Activated CD8-positive, alpha-beta T cell treated with anti-CD3 and anti-CD28 coated beads for 36 hours (primary cell): ENCODE measurements at regions not wholly inside any gene's neighbourhood (a gene's known extent, or its start where the extent isn't known, plus 50 kb on each side); places are given as distances from the start of the nearest gene placed in this dataset.
"Not testable (repeated sequence)": the region's sequence is repeated elsewhere in the genome, so short reads cannot be mapped to it uniquely, and the experiment has no call there.

ENCODE experiments used
- ATAC-seq: fragments of 200-7000 bp; cut with Tn5 transposase; one replicate; pipeline ENCODE4 v1.10.0; 2021; ENCODE audit warnings: mild to moderate bottlenecking, moderate library complexity
- CTCF ChIA-PET: fragments of 350-600 bp; sonication (Branson Sonifier 250); formaldehyde crosslinking; loops from one replicate; lab custom pipeline; 2021; ENCODE audit warnings: antibody characterized with exemption; lab: Charles Lee
- POLR2A ChIA-PET: fragments of 350-600 bp; sonication (Branson Sonifier 250); formaldehyde crosslinking; loops from one replicate; lab custom pipeline; 2021; ENCODE audit warnings: antibody characterized with exemption; lab: Charles Lee
- DNase-seq: peaks from one replicate; pipeline ENCODE4 v3.0.0-alpha.2; 2020
- H3K27ac Mint-ChIP-seq: one replicate; pipeline ENCODE4 v1.8.0; 2021; ENCODE audit warnings: mild to moderate bottlenecking, mixed read lengths
- H3K27me3 Mint-ChIP-seq: one replicate; pipeline ENCODE4 v1.8.0; 2021; ENCODE audit warnings: mixed read lengths
- H3K36me3 Mint-ChIP-seq: one replicate; pipeline ENCODE4 v1.8.0; 2021; ENCODE audit warnings: low read depth, mixed read lengths
- H3K4me1 Mint-ChIP-seq: one replicate; pipeline ENCODE4 v1.8.0; 2021; ENCODE audit warnings: low read depth, mixed read lengths
- H3K4me3 Mint-ChIP-seq: one replicate; pipeline ENCODE4 v1.8.0; 2021; ENCODE audit warnings: mild to moderate bottlenecking, moderate library complexity, mixed read lengths
- H3K9me3 Mint-ChIP-seq: one replicate; pipeline ENCODE4 v1.8.0; 2021; ENCODE audit warnings: mixed read lengths
- intact Hi-C: fragments of 100-400 bp; cut with micrococcal nuclease; formaldehyde crosslinking; loops from one replicate; pipeline ENCODE4 v1.10.0; 2022
- TF ChIP-seq, protein P1 (sequence below): fragments of 200-600 bp; IDR thresholded peaks from one replicate; pipeline ENCODE4 v1.8.0; 2022; ENCODE audit warnings: antibody characterized with exemption, mild to moderate bottlenecking

GRCh38 chr11:71369411-71369810, 78.8 kb downstream of the DHCR7 start:
- H3K9me3 Mint-ChIP-seq: no peaks in the 10 kb centered on the region
- no peaks in the 10 kb centered on the region for H3K4me1 Mint-ChIP-seq
- DNase-seq (no peak), ATAC-seq (no peak)
- H3K27me3 Mint-ChIP-seq: no peaks in the 10 kb centered on the region
- TF ChIP-seq, protein P1, sequence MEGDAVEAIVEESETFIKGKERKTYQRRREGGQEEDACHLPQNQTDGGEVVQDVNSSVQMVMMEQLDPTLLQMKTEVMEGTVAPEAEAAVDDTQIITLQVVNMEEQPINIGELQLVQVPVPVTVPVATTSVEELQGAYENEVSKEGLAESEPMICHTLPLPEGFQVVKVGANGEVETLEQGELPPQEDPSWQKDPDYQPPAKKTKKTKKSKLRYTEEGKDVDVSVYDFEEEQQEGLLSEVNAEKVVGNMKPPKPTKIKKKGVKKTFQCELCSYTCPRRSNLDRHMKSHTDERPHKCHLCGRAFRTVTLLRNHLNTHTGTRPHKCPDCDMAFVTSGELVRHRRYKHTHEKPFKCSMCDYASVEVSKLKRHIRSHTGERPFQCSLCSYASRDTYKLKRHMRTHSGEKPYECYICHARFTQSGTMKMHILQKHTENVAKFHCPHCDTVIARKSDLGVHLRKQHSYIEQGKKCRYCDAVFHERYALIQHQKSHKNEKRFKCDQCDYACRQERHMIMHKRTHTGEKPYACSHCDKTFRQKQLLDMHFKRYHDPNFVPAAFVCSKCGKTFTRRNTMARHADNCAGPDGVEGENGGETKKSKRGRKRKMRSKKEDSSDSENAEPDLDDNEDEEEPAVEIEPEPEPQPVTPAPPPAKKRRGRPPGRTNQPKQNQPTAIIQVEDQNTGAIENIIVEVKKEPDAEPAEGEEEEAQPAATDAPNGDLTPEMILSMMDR: no peak
- intact Hi-C loops: no loop called here
- H3K27ac Mint-ChIP-seq: no peak overlapping the region
- CTCF ChIA-PET: no interaction called here
- H3K4me3 Mint-ChIP-seq: no peak overlapping the region
- H3K36me3 Mint-ChIP-seq: no peaks in the 10 kb centered on the region
- POLR2A ChIA-PET: no interaction called here

DNA sequence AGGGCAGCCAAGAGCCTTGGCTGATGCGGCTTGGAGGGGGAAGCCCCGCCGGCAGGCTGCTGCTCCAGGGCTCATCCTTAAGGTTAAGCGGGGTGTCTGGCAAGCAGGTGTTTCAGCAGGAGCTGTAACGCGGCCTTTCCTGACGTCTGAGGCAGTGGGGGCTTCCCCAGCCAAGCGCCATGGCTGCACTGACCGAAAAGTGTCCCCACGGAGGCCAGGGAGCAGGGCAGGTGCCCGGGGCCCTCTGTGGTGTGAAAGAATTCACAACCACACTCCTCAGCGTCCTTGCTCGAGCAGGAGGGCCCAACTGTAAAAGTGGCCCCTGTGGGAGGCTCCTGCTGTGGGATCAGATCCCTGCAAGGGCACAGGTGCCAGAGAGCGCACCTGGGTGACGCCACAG, 79.2 kb downstream of the DHCR7 start:
- H3K4me3 Mint-ChIP-seq: no peak overlapping the region
- no peaks in the 10 kb centered on the region for H3K36me3 Mint-ChIP-seq
- H3K27ac Mint-ChIP-seq: no peak overlapping the region
- H3K27me3 Mint-ChIP-seq: no peaks in the 10 kb centered on the region
- DNase-seq (no peak), ATAC-seq (no peak)
- H3K4me1 Mint-ChIP-seq: no peaks in the 10 kb centered on the region
- intact Hi-C loops: no loop called here
- CTCF ChIA-PET: no interaction called here
- H3K9me3 Mint-ChIP-seq: no peaks in the 10 kb centered on the region
- TF ChIP-seq, protein P1: no peak
- POLR2A ChIA-PET: no interaction called here

- ChIA-PET CTCF (no interaction called here), POLR2A (no interaction called here)
- Mint-ChIP-seq H3K4me3 (no peak overlapping the region), H3K4me1 (no peaks in the 10 kb centered on the region), H3K9me3 (no peaks in the 10 kb centered on the region), H3K27me3 (no peaks in the 10 kb centered on the region), H3K27ac (no peak overlapping the region), H3K36me3 (no peaks in the 10 kb centered on the region)
- DNase-seq: no peak
- intact Hi-C loops: no loop called here
- TF ChIP-seq, protein P1: no peak
- ATAC-seq: no peak
These were observed 80.4 kb downstream of the DHCR7 start for GRCh38 chr11:71367756-71368155.

DNA sequence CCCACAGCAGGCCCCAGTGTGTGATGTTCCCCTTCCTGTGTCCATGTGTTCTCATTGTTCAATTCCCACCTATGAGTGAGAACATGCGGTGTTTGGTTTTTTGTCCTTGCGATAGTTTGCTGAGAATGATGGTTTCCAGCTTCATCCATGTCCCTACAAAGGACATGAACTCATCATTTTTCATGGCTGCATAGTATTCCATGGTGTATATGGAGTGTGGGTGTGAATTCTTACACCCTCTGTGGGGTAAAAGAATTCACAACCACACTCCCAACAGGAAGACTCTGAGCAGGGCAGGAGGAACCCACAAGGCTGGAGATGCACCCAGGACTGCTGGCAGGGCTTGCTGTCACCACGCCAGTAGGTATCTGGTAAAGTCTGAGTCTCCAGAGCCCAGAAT, 80.9 kb downstream of the DHCR7 start:
- H3K4me3 Mint-ChIP-seq, H3K27me3 Mint-ChIP-seq, DNase-seq, intact Hi-C loops, POLR2A ChIA-PET, CTCF ChIA-PET, H3K9me3 Mint-ChIP-seq, ATAC-seq, H3K36me3 Mint-ChIP-seq, H3K4me1 Mint-ChIP-seq, H3K27ac Mint-ChIP-seq: not testable (repeated sequence)

- H3K27me3 Mint-ChIP-seq: no peaks in the 10 kb centered on the region
- no peaks in the 10 kb centered on the region for H3K4me1 Mint-ChIP-seq
- intact Hi-C loops: no loop called here
- ATAC-seq (no peak), DNase-seq (no peak)
- no peak overlapping the region for H3K27ac Mint-ChIP-seq
- POLR2A ChIA-PET: no interaction called here
- TF ChIP-seq, protein P1: no peak
- H3K9me3 Mint-ChIP-seq: no peaks in the 10 kb centered on the region
- H3K4me3 Mint-ChIP-seq: no peak overlapping the region
- no peaks in the 10 kb centered on the region for H3K36me3 Mint-ChIP-seq
- CTCF ChIA-PET: no interaction called here
These were observed 82.1 kb downstream of the DHCR7 start for GRCh38 chr11:71366076-71366475.

- ChIA-PET POLR2A (no interaction called here), CTCF (no interaction called here)
- Mint-ChIP-seq H3K4me1 (no peaks in the 10 kb centered on the region), H3K27ac (no peak overlapping the region), H3K36me3 (no peaks in the 10 kb centered on the region), H3K4me3 (no peak overlapping the region), H3K9me3 (no peaks in the 10 kb centered on the region), H3K27me3 (no peaks in the 10 kb centered on the region)
- DNase-seq: no peak
- intact Hi-C loops: no loop called here
- TF ChIP-seq, protein P1: no peak
- no peak for ATAC-seq
These were observed 82.6 kb downstream of the DHCR7 start for GRCh38 chr11:71365626-71366025.
